OCI-LY1 (cell line): ENCODE measurements at regions not wholly inside any gene's neighbourhood (a gene's known extent, or its start where the extent isn't known, plus 50 kb on each side); places are given as distances from the start of the nearest gene placed in this dataset.

Source experiments
- H2AFZ ChIP-seq: fragments of 200-600 bp; sonication (generic), shearing (Covaris generic); 2 replicates; pipeline ENCODE4 v1.6.0; 2014; ENCODE audit warnings: antibody characterized with exemption, mild to moderate bottlenecking, low read length
- H3F3A ChIP-seq: fragments of 200-600 bp; sonication (generic), shearing (Covaris generic); 2 replicates; pipeline ENCODE4 v1.6.0; 2014; ENCODE audit warnings: mild to moderate bottlenecking, antibody characterized with exemption, low read length, moderate library complexity; ENCODE audit not compliant: insufficient read depth
- H3K27ac ChIP-seq: fragments of 200-600 bp; sonication (generic); 2 replicates; pipeline ENCODE4 v1.5.1; 2014; ENCODE audit warnings: low read length, mixed run types, mild to moderate bottlenecking, low read depth; ENCODE audit not compliant: poor library complexity, severe bottlenecking
- H3K27me3 ChIP-seq: fragments of 200-600 bp; sonication (generic); 2 replicates; pipeline ENCODE4 v1.6.0; 2014; ENCODE audit warnings: antibody characterized with exemption, mild to moderate bottlenecking, low read length, moderate library complexity; ENCODE audit not compliant: insufficient read depth
- H3K36me3 ChIP-seq: fragments of 200-600 bp; sonication (generic); 2 replicates; pipeline ENCODE4 v1.6.1; 2014; ENCODE audit warnings: mild to moderate bottlenecking, antibody characterized with exemption, low read length, moderate library complexity, mixed read lengths; ENCODE audit not compliant: insufficient read depth
- H3K4me1 ChIP-seq: fragments of 200-600 bp; sonication (generic); 2 replicates; pipeline ENCODE4 v1.5.1; 2014; ENCODE audit warnings: mild to moderate bottlenecking, low read length, moderate library complexity; ENCODE audit not compliant: insufficient read depth, severe bottlenecking
- H3K4me2 ChIP-seq: fragments of 200-600 bp; sonication (generic), shearing (Covaris generic); 2 replicates; pipeline ENCODE4 v1.6.1; 2014; ENCODE audit warnings: low read length
- H3K4me3 ChIP-seq: fragments of 200-600 bp; sonication (generic); 2 replicates; pipeline ENCODE4 v1.5.1; 2014; ENCODE audit warnings: low read length, low read depth, mild to moderate bottlenecking, mixed read lengths; ENCODE audit not compliant: poor library complexity, severe bottlenecking
- H3K79me2 ChIP-seq: fragments of 200-600 bp; shearing (Covaris generic); 2 replicates; pipeline ENCODE4 v1.6.1; 2016; ENCODE audit warnings: mixed run types, low read length, mixed read lengths; ENCODE audit not compliant: insufficient read depth
- H3K9ac ChIP-seq: fragments of 200-600 bp; sonication (generic), shearing (Covaris generic); 2 replicates; pipeline ENCODE4 v1.6.1; 2014; ENCODE audit warnings: mild to moderate bottlenecking, low read length, mixed read lengths
- H3K9me2 ChIP-seq: fragments of 200-600 bp; sonication (generic), shearing (Covaris generic); 2 replicates; pipeline ENCODE4 v1.6.1; 2014; ENCODE audit warnings: low read depth, mild to moderate bottlenecking, low read length, mixed read lengths
- H3K9me3 ChIP-seq: fragments of 200-600 bp; shearing (Covaris generic); 2 replicates; pipeline ENCODE4 v1.6.1; 2014; ENCODE audit warnings: low read length, mixed read lengths
- H4K20me1 ChIP-seq: fragments of 200-600 bp; sonication (generic), shearing (Covaris generic); 2 replicates; pipeline ENCODE4 v1.6.0; 2016; ENCODE audit warnings: mild to moderate bottlenecking, low read length; ENCODE audit not compliant: insufficient read depth
- EZH2 ChIP-seq: fragments of 200-600 bp; sonication (generic), shearing (Covaris generic); IDR thresholded peaks from 2 replicates; pipeline ENCODE4 v1.8.0; 2017; ENCODE audit warnings: borderline replicate concordance, mixed run types, mild to moderate bottlenecking, antibody characterized with exemption, low read length, moderate library complexity, mixed read lengths
- TF ChIP-seq, protein P1 (sequence below): fragments of 200-600 bp; sonication (generic), shearing (Covaris generic); IDR thresholded peaks from 2 replicates; pipeline ENCODE4 v1.5.1; 2017; ENCODE audit warnings: mild to moderate bottlenecking, antibody characterized with exemption, low read length, moderate library complexity, mixed read lengths

- Histone ChIP-seq H3K79me2 (no peaks in the 10 kb centered on the region), H3K27ac (no peak overlapping the region), H3K9me2 (no peaks in the 10 kb centered on the region), H3K36me3 (no peaks in the 10 kb centered on the region), H3F3A (no peaks in the 10 kb centered on the region), H3K27me3 (no peaks in the 10 kb centered on the region), H3K9ac (no peak overlapping the region), H3K4me2 (no peak overlapping the region), H4K20me1 (no peaks in the 10 kb centered on the region), H3K9me3 (no peaks in the 10 kb centered on the region), H3K4me3 (no peak overlapping the region), H2AFZ (no peak overlapping the region), H3K4me1 (no peaks in the 10 kb centered on the region)
- TF ChIP-seq, protein P1, sequence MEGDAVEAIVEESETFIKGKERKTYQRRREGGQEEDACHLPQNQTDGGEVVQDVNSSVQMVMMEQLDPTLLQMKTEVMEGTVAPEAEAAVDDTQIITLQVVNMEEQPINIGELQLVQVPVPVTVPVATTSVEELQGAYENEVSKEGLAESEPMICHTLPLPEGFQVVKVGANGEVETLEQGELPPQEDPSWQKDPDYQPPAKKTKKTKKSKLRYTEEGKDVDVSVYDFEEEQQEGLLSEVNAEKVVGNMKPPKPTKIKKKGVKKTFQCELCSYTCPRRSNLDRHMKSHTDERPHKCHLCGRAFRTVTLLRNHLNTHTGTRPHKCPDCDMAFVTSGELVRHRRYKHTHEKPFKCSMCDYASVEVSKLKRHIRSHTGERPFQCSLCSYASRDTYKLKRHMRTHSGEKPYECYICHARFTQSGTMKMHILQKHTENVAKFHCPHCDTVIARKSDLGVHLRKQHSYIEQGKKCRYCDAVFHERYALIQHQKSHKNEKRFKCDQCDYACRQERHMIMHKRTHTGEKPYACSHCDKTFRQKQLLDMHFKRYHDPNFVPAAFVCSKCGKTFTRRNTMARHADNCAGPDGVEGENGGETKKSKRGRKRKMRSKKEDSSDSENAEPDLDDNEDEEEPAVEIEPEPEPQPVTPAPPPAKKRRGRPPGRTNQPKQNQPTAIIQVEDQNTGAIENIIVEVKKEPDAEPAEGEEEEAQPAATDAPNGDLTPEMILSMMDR: no peak
- no peak for TF ChIP-seq EZH2
Measured at GRCh38 chr16:17657045-17657444, 186.3 kb upstream of the XYLT1 start.

- H3K4me3 ChIP-seq: no peak overlapping the region
- H3F3A ChIP-seq: no peaks in the 10 kb centered on the region
- no peak overlapping the region for H3K9ac ChIP-seq
- H3K36me3 ChIP-seq: no peaks in the 10 kb centered on the region
- no peaks in the 10 kb centered on the region for H4K20me1 ChIP-seq
- no peaks in the 10 kb centered on the region for H3K4me1 ChIP-seq
- H3K27ac ChIP-seq: no peak overlapping the region
- H3K79me2 ChIP-seq: no peaks in the 10 kb centered on the region
- H3K9me2 ChIP-seq: no peaks in the 10 kb centered on the region
- H3K4me2 ChIP-seq: no peak overlapping the region
- H2AFZ ChIP-seq: no peak overlapping the region
- H3K9me3 ChIP-seq: no peaks in the 10 kb centered on the region
- no peaks in the 10 kb centered on the region for H3K27me3 ChIP-seq
- TF ChIP-seq, protein P1: no peak
- TF ChIP-seq EZH2: no peak
Measured at GRCh38 chr16:17654571-17654970, 183.8 kb upstream of the XYLT1 start.

DNA sequence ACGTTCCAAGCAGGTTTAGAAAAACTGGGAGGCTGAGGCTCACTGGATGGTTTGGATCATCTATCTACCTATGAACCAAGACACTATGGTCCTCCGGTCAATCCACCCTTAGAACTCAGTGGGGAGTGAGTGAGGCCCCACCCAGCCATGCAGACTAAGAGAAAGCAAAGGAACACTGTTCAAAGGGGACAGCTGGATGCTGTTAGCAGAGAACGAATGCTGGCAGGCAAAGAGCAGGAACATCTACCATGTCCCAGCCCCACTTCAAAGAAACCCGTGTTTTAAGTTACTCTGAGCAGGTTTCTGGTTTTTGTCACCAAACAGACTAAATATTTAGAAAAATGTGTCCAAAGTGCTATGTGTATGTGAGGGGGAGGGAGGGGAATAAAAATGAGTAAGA is 183.4 kb upstream of the XYLT1 start:
- Histone ChIP-seq H3K4me3 (no peak overlapping the region), H3K9me2 (no peaks in the 10 kb centered on the region), H3K79me2 (no peaks in the 10 kb centered on the region), H3K9ac (no peak overlapping the region), H3K27me3 (no peaks in the 10 kb centered on the region), H3K4me1 (no peaks in the 10 kb centered on the region), H3K36me3 (no peaks in the 10 kb centered on the region), H3K4me2 (no peak overlapping the region), H3F3A (no peaks in the 10 kb centered on the region), H3K27ac (no peak overlapping the region), H3K9me3 (no peaks in the 10 kb centered on the region), H4K20me1 (no peaks in the 10 kb centered on the region), H2AFZ (no peak overlapping the region)
- TF ChIP-seq, protein P1: no peak
- no peak for TF ChIP-seq EZH2
